Stimulated activated CD8-positive, alpha-beta memory T cell treated with anti-CD3 and anti-CD28 coated beads, Interleukin-12 subunit alpha, Interleukin-12 subunit beta, amount 100 ng/mL, for 1 hour (primary cell): ENCODE measurements at regions not wholly inside any gene's neighbourhood (a gene's known extent, or its start where the extent isn't known, plus 50 kb on each side); places are given as distances from the start of the nearest gene placed in this dataset.

Experiments
- DNase-seq: peaks from one replicate; pipeline ENCODE4 v3.0.0-alpha.2; 2020; ENCODE audit warnings: low read depth

- DNase-seq: no peak
Measured at GRCh38 chr16:85346404-85347212, 234.3 kb upstream of the CIBAR2 start.

- DNase-seq: no peak
Measured at GRCh38 chr16:85347213-85347591, 234.9 kb upstream of the CIBAR2 start.

- no peak for DNase-seq
Measured at GRCh38 chr16:85348065-85348840, 236.0 kb upstream of the CIBAR2 start.

- no peak for DNase-seq
Measured at GRCh38 chr16:85348911-85349334, 236.7 kb upstream of the CIBAR2 start.

GRCh38 chr16:85349365-85350145 lies 237.3 kb upstream of the CIBAR2 start:
- DNase-seq: no peak

GRCh38 chr16:85350146-85350728 lies 238.0 kb upstream of the CIBAR2 start:
- no peak for DNase-seq

- DNase-seq: no peak
Measured at GRCh38 chr16:85350973-85351372, 238.7 kb upstream of the CIBAR2 start.

- no peak for DNase-seq
Measured at GRCh38 chr16:85353013-85353412, 240.7 kb upstream of the CIBAR2 start.

- no peak for DNase-seq
Measured at GRCh38 chr16:85353839-85354685, 241.8 kb upstream of the CIBAR2 start.

GRCh38 chr16:85354686-85355514 lies 242.6 kb upstream of the CIBAR2 start:
- no peak for DNase-seq

- DNase-seq: no peak
Measured at GRCh38 chr16:85355515-85355837, 243.2 kb upstream of the CIBAR2 start.

GRCh38 chr16:85356157-85356556 lies 243.9 kb upstream of the CIBAR2 start:
- DNase-seq: no peak

GRCh38 chr16:85357323-85357722 lies 245.1 kb upstream of the CIBAR2 start:
- no peak for DNase-seq

GRCh38 chr16:85357924-85358505 lies 245.7 kb upstream of the CIBAR2 start:
- DNase-seq: no peak

- no peak for DNase-seq
Measured at GRCh38 chr16:85358704-85359146, 246.5 kb upstream of the CIBAR2 start.

GRCh38 chr16:85359147-85359822 lies 247.0 kb upstream of the CIBAR2 start:
- DNase-seq: no peak

- no peak for DNase-seq
Measured at GRCh38 chr16:85360323-85361277, 248.3 kb upstream of the CIBAR2 start.

- no peak for DNase-seq
Measured at GRCh38 chr16:85361441-85362118, 249.3 kb upstream of the CIBAR2 start.
